Stomach (tissue), 4 donors: ENCODE measurements at regions not wholly inside any gene's neighbourhood (a gene's known extent, or its start where the extent isn't known, plus 50 kb on each side); places are given as distances from the start of the nearest gene placed in this dataset.

Source experiments
- CTCF ChIP-seq, 7 experiments: fragments of 450-650 bp in 4 of 7; fragments of 200-600 bp in 3 of 7; sonication (generic) in 3 of 7; IDR thresholded peaks; one replicate each; pipeline ENCODE4 v1.5.1; 2016 to 2019; ENCODE audit warnings: antibody characterized with exemption in 7 of 7, control low read depth in 2 of 7, mild to moderate bottlenecking in 1 of 7
- POLR2A ChIP-seq, 4 donors: fragments of 450-650 bp; IDR thresholded peaks; one replicate each; pipeline ENCODE4 v1.6.1; 2016; ENCODE audit warnings: antibody characterized with exemption in 4 of 4, control low read depth in 2 of 4, mild to moderate bottlenecking in 1 of 4, moderate library complexity in 1 of 4
- POLR2AphosphoS5 ChIP-seq, 3 donors: sonication (generic); formaldehyde crosslinking; IDR thresholded peaks; one replicate each; pipeline ENCODE4 v1.6.1; 2016; ENCODE audit warnings: antibody characterized with exemption in 3 of 3

GRCh38 chrY:9027729-9028375 lies 309.4 kb upstream of the TSPY4 start:
- TF ChIP-seq CTCF (IDR thresholded peaks at IDR 0.05) (no peak), POLR2AphosphoS5 (IDR thresholded peaks at IDR 0.05) (no peak), POLR2A (IDR thresholded peaks at IDR 0.05) (no peak)
